LNCAP (cell line): ENCODE measurements at regions not wholly inside any gene's neighbourhood (a gene's known extent, or its start where the extent isn't known, plus 50 kb on each side); places are given as distances from the start of the nearest gene placed in this dataset.

Experiments used
- TF ChIP-seq, protein P1 (sequence below): fragments of 450-650 bp; IDR thresholded peaks from 2 replicates; pipeline ENCODE4 v1.5.1; 2017; ENCODE audit warnings: mild to moderate bottlenecking

DNA sequence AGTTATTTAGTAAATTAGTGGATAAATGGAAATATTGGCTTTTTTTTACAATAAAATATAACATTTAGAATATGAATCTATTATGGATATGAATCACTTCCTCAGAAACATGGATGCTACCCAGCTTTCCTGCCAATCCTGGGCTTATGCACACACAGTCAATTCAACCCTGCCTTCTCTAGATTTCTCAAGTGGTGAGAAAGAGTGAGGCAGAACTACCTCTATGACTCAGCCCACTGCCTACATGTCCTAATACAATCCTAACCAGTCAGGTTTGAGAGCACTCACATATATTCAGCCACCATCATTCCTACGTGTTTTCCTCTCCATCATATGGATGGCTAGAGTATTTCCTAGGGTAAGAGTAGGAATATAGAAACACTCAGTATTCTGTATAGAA, 91.1 kb upstream of the ANKRD50 start:
- TF ChIP-seq, protein P1, sequence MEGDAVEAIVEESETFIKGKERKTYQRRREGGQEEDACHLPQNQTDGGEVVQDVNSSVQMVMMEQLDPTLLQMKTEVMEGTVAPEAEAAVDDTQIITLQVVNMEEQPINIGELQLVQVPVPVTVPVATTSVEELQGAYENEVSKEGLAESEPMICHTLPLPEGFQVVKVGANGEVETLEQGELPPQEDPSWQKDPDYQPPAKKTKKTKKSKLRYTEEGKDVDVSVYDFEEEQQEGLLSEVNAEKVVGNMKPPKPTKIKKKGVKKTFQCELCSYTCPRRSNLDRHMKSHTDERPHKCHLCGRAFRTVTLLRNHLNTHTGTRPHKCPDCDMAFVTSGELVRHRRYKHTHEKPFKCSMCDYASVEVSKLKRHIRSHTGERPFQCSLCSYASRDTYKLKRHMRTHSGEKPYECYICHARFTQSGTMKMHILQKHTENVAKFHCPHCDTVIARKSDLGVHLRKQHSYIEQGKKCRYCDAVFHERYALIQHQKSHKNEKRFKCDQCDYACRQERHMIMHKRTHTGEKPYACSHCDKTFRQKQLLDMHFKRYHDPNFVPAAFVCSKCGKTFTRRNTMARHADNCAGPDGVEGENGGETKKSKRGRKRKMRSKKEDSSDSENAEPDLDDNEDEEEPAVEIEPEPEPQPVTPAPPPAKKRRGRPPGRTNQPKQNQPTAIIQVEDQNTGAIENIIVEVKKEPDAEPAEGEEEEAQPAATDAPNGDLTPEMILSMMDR: no peak

GRCh38 chr4:124803026-124803425, 90.5 kb upstream of the ANKRD50 start:
- TF ChIP-seq, protein P1: no peak

- TF ChIP-seq, protein P1: no peak
These were observed 84.7 kb upstream of the ANKRD50 start for GRCh38 chr4:124797223-124797622.

DNA sequence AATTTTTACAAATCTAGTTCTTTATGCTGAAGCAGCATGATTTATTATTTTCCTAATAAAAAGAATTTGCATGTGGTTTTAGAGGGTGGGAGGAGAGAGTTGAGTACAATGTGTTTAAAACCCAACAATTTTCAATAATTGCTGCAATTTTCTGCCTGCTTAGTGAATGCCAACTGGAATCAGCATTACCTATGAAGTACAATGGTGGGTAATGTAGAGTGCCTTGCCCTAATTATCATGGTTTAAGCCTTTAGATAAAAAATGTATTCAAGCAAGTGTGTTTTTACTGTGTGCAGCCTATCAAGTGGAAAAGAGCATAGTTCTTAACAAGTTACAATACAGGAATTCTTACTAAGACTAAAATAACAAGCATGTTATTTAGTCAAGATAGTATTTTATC, 77.9 kb upstream of the ANKRD50 start:
- TF ChIP-seq, protein P1: no peak

DNA sequence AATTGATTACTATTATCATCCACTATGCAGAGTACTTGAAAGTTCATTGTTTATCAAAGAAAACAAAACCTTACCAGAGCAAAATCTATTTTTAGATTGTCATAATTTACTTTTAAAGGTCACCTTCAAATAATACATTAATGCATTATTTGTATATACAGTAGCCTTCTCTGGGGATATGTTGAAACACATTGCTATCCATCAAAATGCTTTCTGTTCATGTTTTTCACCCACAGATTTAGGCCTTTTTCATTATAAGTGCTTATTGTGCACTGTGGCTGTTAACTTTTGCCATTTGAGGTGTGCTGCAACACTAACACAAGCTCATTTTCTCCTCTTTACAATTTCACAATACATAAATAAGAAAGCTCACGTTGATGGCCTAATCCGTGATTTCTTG, 74.1 kb upstream of the ANKRD50 start:
- TF ChIP-seq, protein P1: no peak

DNA sequence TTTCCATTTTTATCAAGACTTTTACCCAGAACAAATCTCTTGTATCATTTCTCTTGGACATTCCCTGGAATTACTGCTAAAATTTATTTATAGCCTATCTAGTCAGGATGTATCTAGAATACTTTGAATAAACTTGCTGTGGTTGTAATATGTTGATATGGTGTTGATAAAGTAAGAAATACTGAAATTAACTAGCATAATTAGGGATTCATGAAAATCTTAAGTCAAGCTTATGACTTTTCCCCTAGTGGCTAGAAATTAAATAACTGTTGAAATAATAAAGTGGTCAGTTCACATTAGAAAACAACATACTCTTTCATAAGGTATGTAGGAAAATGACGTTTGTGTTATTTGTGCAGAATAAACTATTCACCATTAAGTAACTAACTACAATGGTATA, 73.1 kb upstream of the ANKRD50 start:
- TF ChIP-seq, protein P1: 0 out of 2 replicates have a peak, but pooled peaks have one; percentile 22

- TF ChIP-seq, protein P1: no peak
These were observed 71.3 kb upstream of the ANKRD50 start for GRCh38 chr4:124783847-124784246.

DNA sequence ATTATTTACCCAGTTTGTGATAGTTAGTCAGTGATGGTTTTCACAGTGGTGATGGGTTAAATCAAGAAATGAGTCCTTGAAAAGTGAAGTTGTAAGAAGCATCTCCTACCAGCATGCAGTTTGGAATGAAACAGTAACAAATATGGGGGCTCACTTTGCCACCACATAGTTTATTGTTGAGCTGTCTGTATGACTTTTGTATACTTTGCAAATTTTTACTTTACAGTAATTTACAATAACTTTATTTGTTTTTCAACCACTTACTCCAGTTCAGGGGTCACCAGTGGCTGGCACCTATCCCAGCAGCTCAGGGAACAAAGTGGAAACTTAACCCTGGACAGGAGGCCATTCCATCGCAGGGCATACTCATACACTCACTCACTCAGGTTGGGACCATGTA, 64.5 kb upstream of the ANKRD50 start:
- TF ChIP-seq, protein P1: no peak
